GM12878 (cell line): ENCODE measurements at regions not wholly inside any gene's neighbourhood (a gene's known extent, or its start where the extent isn't known, plus 50 kb on each side); places are given as distances from the start of the nearest gene placed in this dataset.

Source experiments
- ATAC-seq: fragments of 200-7000 bp; cut with Tn5 transposase; 3 replicates; pipeline ENCODE4 v1.9.1; 2020; ENCODE audit warnings: mild to moderate bottlenecking, moderate library complexity
- BruUV-seq: library from RNA; stranded (reverse); fragments of 400-500 nt; replicated peaks from 2 replicates; lab custom pipeline; 2021; lab: Mats Ljungman, UMichigan
- CTCF ChIA-PET: fragments of 300-600 bp; sonication (Branson Sonifier 250); formaldehyde crosslinking; extraction: SDS; loops from one replicate; lab custom pipeline; 2021; ENCODE audit warnings: inconsistent platforms; lab: Yijun Ruan, JAX
- POLR2A ChIA-PET: fragments of 350-600 bp; formaldehyde crosslinking; extraction: SDS; loops from one replicate; lab custom pipeline; 2021; ENCODE audit warnings: inconsistent platforms; lab: Charles Lee
- RAD21 ChIA-PET: fragments of 300-600 bp; sonication (Branson Sonifier 250); formaldehyde crosslinking; loops from one replicate; lab custom pipeline; 2023; ENCODE audit warnings: antibody characterized with exemption; ENCODE audit not compliant: unreplicated experiment; lab: Charles Lee
- SMC1A ChIA-PET: fragments of 300-600 bp; sonication (Branson Sonifier 250); formaldehyde crosslinking; loops from one replicate; lab custom pipeline; 2023; ENCODE audit not compliant: unreplicated experiment, uncharacterized antibody; lab: Charles Lee
- DNase-seq: peaks from one replicate; pipeline ENCODE4 v3.0.0-alpha.2; 2011; ENCODE audit warnings: low read depth, low spot score
- FAIRE-seq: peaks from 3 replicates; lab custom pipeline; 2011; peaks lifted over from hg19 to GRCh38; lab: Jason Lieb, UNC
- H2AFZ ChIP-seq: 2 replicates; pipeline ENCODE4 v1.6.0; 2011; ENCODE audit warnings: low read depth, low read length, control low read depth; ENCODE audit not compliant: control insufficient read depth
- H3K27ac ChIP-seq: 2 replicates; pipeline ENCODE4 v1.5.1; 2011; ENCODE audit warnings: control low read depth; ENCODE audit not compliant: control insufficient read depth, insufficient read depth
- H3K27me3 ChIP-seq, 2 experiments: replicated peaks in 1 of 2; 2 replicates each; pipeline versions ENCODE4 v1.6.0 to v1.6.1; 2011; ENCODE audit warnings: low read length in 1 of 2; ENCODE audit not compliant: control insufficient read depth in 2 of 2, insufficient read depth in 2 of 2
- H3K36me3 ChIP-seq, 2 experiments: 2 replicates each; pipeline ENCODE4 v1.5.1; 2011; ENCODE audit warnings: low read length in 1 of 2; ENCODE audit not compliant: control insufficient read depth in 2 of 2, insufficient read depth in 2 of 2
- H3K4me1 ChIP-seq: 2 replicates; pipeline ENCODE4 v1.6.1; 2011; ENCODE audit warnings: mild to moderate bottlenecking, low read length, moderate library complexity, mixed read lengths; ENCODE audit not compliant: control insufficient read depth, insufficient read depth
- H3K4me2 ChIP-seq: 2 replicates; pipeline ENCODE4 v1.6.0; 2011; ENCODE audit warnings: control low read depth; ENCODE audit not compliant: control insufficient read depth, insufficient read depth
- H3K4me3 ChIP-seq: fragments of 200-600 bp; sonication (generic); 2 replicates; pipeline ENCODE4 v1.5.1; 2016
- H3K79me2 ChIP-seq: 2 replicates; pipeline ENCODE4 v1.6.0; 2011; ENCODE audit warnings: low read length; ENCODE audit not compliant: control insufficient read depth, insufficient read depth
- H3K9ac ChIP-seq: 2 replicates; pipeline ENCODE4 v1.8.0; 2011; ENCODE audit warnings: low read length, control low read depth, mixed read lengths; ENCODE audit not compliant: control insufficient read depth, insufficient read depth
- H3K9me3 ChIP-seq: replicated peaks from 3 replicates; pipeline ENCODE4 v1.5.1; 2011; ENCODE audit warnings: mild to moderate bottlenecking, low read length; ENCODE audit not compliant: control insufficient read depth, insufficient read depth
- H4K20me1 ChIP-seq: 2 replicates; pipeline ENCODE4 v1.6.0; 2011; ENCODE audit not compliant: control insufficient read depth, insufficient read depth
- BCL3 ChIP-seq: IDR thresholded peaks from 2 replicates; pipeline ENCODE4 v1.6.1; 2011; ENCODE audit warnings: borderline replicate concordance, low read depth, mild to moderate bottlenecking, moderate library complexity, low read length; ENCODE audit not compliant: insufficient read depth, poor library complexity, severe bottlenecking
- DPF2 ChIP-seq: fragments of 450-650 bp; IDR thresholded peaks from 2 replicates; pipeline ENCODE4 v1.6.1; 2017; ENCODE audit warnings: mild to moderate bottlenecking
- GATAD2B ChIP-seq: fragments of 450-650 bp; conservative IDR thresholded peaks from 2 replicates; pipeline ENCODE4 v1.6.1; 2017; ENCODE audit warnings: low read depth, mild to moderate bottlenecking, moderate library complexity
- LARP7 ChIP-seq: fragments of 450-650 bp; IDR thresholded peaks from 2 replicates; pipeline ENCODE4 v1.6.1; 2017; ENCODE audit warnings: mild to moderate bottlenecking
- MAX ChIP-seq: IDR thresholded peaks from 2 replicates; pipeline ENCODE4 v1.6.1; 2012; ENCODE audit warnings: low read depth, low read length, improper control_type of control experiment
- MYB ChIP-seq: fragments of 150-350 bp; IDR thresholded peaks from 2 replicates; pipeline ENCODE4 v1.6.1; 2014; ENCODE audit warnings: mild to moderate bottlenecking, low read depth, low read length, borderline replicate concordance
- NBN ChIP-seq: fragments of 450-650 bp; IDR thresholded peaks from 2 replicates; pipeline ENCODE4 v1.6.1; 2016
- REST ChIP-seq: IDR thresholded peaks from 2 replicates; pipeline ENCODE4 v1.6.1; 2012; ENCODE audit warnings: mild to moderate bottlenecking, low read depth, low read length
- RUNX3 ChIP-seq: IDR thresholded peaks from 2 replicates; pipeline ENCODE4 v1.6.1; 2012; ENCODE audit warnings: low read length, inconsistent platforms
- SKIL ChIP-seq: fragments of 450-650 bp; IDR thresholded peaks from 2 replicates; pipeline ENCODE4 v1.6.1; 2017; ENCODE audit warnings: mild to moderate bottlenecking, low read depth, inconsistent platforms; ENCODE audit not compliant: poor library complexity, severe bottlenecking
- SPI1 ChIP-seq: IDR thresholded peaks from 2 replicates; pipeline ENCODE4 v1.6.1; 2011; ENCODE audit warnings: low read depth, mild to moderate bottlenecking, low read length, moderate library complexity, borderline replicate concordance; ENCODE audit not compliant: insufficient read depth
- ZBED1 ChIP-seq: IDR thresholded peaks from 2 replicates; pipeline ENCODE4 v1.6.1; 2016; ENCODE audit warnings: borderline replicate concordance
- ZNF207 ChIP-seq: fragments of 450-650 bp; IDR thresholded peaks from 2 replicates; pipeline ENCODE4 v1.6.1; 2014; ENCODE audit warnings: antibody characterized with exemption, mild to moderate bottlenecking, borderline replicate concordance
- ZNF24 ChIP-seq: fragments of 450-650 bp; IDR thresholded peaks from 2 replicates; pipeline ENCODE4 v1.6.1; 2017; ENCODE audit warnings: antibody characterized with exemption, mild to moderate bottlenecking
- whole genome bisulfite sequencing: methylation state at CpG from one replicate; pipeline ENCODE4 v1.1.6; 2016; ENCODE audit warnings: low lambda C conversion rate; ENCODE audit not compliant: insufficient replicate concordance, insufficient coverage; ENCODE audit errors: missing lambda C conversion rate; 5-methylcytosine and 5-hydroxymethylcytosine counted together
- in situ Hi-C: fragments of 300-500 bp; cut with MboI; formaldehyde crosslinking; loops from 9 replicates; pipeline ENCODE4 v1.14.3; 2018; ENCODE audit warnings: mixed read lengths
- intact Hi-C: fragments of 100-400 bp; cut with micrococcal nuclease; formaldehyde crosslinking; loops from one replicate; pipeline ENCODE4 v1.14.2; 2022; ENCODE audit not compliant: unreplicated experiment

- TF ChIP-seq RUNX3 (no peak), ZBED1 (no peak), NBN (no peak), LARP7 (no peak), MAX (no peak), ZNF207 (no peak), SKIL (no peak)
These were observed 60.8 kb upstream of the FAM3C start (continued) for GRCh38 chr7:121456785-121457359.

DNA sequence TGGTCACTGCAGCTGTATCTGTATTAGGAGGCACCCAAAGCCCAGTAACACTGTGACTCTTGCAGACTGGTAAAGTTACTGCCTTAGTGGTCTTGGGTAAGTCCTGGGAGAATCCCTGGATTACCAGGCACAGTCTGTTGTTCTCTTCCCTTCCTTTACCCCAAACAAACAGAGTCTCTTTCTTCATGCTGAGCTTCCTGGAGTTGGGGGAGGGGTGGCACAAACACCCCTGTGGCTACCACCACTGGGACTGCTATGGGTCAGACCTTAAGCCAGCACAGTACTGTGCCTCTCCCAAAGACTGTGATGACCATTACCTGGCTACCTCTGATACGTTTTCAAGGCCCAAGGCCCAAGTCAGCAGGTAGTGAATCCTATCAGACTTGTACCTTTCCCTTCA is 59.9 kb upstream of the FAM3C start:
- in situ Hi-C loops: no loop called here
- FAIRE-seq: no peak
- DNase-seq: no peak
- WGBS: 8% methylated on average over 1 of the region's 1 CpG
- no peaks in the 10 kb centered on the region for H3K79me2 ChIP-seq
- H4K20me1 ChIP-seq: no peaks in the 10 kb centered on the region
- H3K4me3 ChIP-seq: no peak overlapping the region
- BruUV-seq: no TSS peak
- intact Hi-C loops: no loop called here
- ChIA-PET RAD21 (no interaction called here), CTCF (no interaction called here), POLR2A (no interaction called here), SMC1A (interaction anchor here (1.0 kb wide), 1 partner anchor 11 kb away, joined by 8 read pairs; no protein-coding TSS in a partner anchor)
- no peak overlapping the region for H3K27ac ChIP-seq
- H3K4me2 ChIP-seq: no peak overlapping the region
- no peak overlapping the region for H2AFZ ChIP-seq
- no peak for ATAC-seq
- H3K27me3 ChIP-seq: no peaks in the 10 kb centered on the region
- no peaks in the 10 kb centered on the region for H3K9me3 ChIP-seq
- no peak overlapping the region for H3K9ac ChIP-seq
- no peaks in the 10 kb centered on the region for H3K36me3 ChIP-seq
- H3K4me1 ChIP-seq: no peaks in the 10 kb centered on the region
- TF ChIP-seq MYB (no peak), SPI1 (no peak), GATAD2B (no peak), REST (no peak), ZNF24 (no peak), BCL3 (no peak), DPF2 (no peak), MAX (no peak)
